ENCODE measurements at regions not wholly inside any gene's neighbourhood (a gene's known extent, or its start where the extent isn't known, plus 50 kb on each side); places are given as distances from the start of the nearest gene placed in this dataset.

DNA sequence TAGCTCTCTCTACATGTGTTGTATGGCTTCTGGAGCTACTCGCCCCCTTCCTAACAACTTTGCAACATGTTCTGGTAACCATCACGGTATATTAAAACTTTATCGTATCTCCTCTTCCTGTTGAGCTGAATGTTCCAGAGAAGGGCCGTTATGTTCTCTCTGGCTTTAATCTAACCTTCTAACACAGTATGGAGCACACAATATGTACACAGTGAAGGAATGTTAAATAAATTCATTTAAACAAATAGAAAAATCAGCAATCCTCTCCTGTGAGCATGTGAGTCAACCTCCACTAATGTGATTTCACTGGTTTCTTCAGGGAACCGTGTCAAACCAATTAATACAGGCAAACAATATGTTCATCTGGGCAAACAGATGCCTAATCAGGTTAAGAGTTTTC, 319.5 kb upstream of the OR4E1 start:
- DNase-seq (ENCODE audit: low read depth, low spot score) = no peak

- DNase-seq (ENCODE audit: low read depth, low spot score) = no peak
These were observed 317.5 kb upstream of the OR4E1 start for GRCh38 chr14:21991130-21991529.

- peak; percentile 2 for DNase-seq (ENCODE audit: low read depth, low spot score)
These were observed 316.5 kb upstream of the OR4E1 start for GRCh38 chr14:21990116-21990515.

DNA sequence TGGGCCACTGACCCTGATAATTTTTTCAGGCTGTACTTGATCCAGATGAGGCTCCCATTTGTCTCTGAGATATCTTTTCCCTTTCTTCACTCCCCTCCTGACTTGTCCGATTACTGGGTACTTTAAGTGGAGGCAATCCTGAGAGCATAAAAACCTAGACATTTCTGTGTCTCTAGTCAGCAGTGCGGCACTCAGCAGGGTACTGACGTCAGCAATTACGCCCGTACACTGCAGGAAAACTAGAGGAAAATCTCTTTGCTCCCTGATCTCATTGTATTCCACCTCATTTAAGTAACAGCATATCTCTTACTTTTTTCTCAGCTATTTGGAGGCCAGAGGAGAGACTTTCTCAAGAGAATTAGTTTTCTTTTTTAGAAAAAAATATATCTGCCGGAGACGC, 315.5 kb upstream of the OR4E1 start:
- DNase-seq (ENCODE audit: low read depth, low spot score) = no peak

DNA sequence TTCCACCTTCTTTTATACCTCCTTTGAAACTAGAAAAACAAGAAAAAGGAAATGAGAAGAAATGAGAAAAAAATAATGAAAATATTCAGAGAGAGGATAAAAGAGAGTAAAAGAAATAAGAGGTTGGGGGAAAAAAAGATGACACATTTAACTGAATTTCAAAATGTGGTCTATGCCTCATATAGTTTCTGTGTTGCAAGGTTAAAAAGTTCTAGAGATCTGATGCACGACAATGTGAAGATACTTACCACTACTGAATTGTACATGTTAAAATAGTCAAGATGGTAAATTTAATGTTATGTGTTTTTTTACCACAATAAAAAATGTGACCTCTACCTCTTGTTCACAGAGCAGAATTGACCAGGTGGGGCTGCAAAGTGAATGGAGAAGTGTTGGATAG, 314.8 kb upstream of the OR4E1 start:
- no peak for DNase-seq (ENCODE audit: low read depth, low spot score)

DNA sequence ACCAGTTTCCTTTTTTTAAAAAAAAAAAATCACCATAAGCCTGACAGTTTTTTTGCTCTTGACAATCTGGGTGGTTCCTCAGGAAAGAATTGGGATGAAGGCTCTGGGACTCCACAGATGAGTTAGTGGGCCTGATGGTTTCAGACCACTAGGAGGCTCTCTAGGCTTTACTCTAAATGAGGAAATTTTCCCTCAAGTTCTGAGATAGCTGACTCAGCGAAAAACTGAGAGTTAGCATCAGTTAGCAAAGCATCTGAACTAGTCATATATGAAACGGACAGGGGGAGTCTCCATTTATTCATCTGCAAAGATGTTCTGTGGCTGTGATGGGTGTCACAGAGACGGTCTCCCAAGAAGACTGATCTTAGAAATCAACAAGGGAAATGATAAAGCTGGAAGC, 314.3 kb upstream of the OR4E1 start:
- peak; percentile 4 for DNase-seq (ENCODE audit: low read depth, low spot score)

- no peak for DNase-seq (ENCODE audit: low read depth, low spot score)
These were observed 311.5 kb upstream of the OR4E1 start for GRCh38 chr14:21985081-21985480.

- no peak for DNase-seq (ENCODE audit: low read depth, low spot score)
These were observed 305.3 kb upstream of the OR4E1 start for GRCh38 chr14:21978999-21979314.

DNA sequence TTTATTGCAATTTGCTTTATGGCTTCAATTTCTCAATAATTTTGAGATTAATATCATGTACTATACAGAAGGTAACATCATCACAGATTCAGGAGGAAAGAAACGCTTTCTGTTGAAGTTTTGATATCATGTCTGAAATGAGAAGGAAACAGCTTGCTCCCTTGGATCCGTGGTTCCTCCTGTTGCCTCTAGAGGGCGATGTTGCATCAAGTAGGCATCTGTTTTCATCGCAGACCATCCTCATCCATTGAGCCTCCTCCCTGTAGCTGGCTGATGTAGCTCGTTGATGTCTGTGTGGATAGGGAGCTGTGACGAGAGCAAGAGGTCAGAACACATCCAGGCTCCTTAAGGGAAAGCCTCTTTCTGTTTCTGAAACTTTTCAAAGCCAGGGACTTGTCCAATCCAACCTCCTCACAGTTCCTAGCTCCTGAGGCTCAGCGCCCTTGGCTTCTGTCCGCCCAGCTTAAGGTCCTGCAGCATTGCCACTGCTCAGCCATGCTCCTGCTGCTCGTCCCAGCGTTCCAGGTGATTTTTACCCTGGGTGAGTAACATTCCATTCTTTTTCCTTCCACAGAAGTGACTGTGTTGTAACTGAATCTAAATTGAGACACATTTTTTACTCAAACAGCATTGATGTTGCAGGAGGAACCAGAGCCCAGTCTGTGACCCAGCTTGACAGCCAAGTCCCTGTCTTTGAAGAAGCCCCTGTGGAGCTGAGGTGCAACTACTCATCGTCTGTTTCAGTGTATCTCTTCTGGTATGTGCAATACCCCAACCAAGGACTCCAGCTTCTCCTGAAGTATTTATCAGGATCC, 304.8 kb upstream of the OR4E1 start:
- peak; percentile 9 for DNase-seq (ENCODE audit: low read depth, low spot score)

- DNase-seq (ENCODE audit: low read depth, low spot score) = no peak
These were observed 301.1 kb upstream of the OR4E1 start for GRCh38 chr14:21974741-21975140.

DNA sequence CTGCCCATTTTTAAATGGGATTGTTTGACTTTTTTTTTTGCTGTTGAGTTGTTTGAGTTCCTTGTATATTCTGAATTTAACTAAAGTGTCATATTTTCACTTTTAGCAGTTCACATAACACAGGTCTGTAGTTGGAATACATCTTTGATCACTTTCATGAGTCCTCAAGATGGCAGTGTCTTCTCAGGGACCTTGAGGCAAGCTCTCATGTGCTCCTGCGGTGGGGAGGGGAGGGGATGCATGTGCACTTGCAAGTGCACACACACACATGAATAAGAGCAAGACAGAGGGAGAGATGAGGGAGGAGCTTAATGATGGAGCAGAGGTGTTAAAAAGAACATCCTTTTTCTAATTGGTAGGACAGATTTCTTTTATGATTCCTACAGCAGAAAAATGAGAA, 291.4 kb upstream of the OR4E1 start:
- no peak for DNase-seq (ENCODE audit: low read depth, low spot score)

- DNase-seq (ENCODE audit: low read depth, low spot score) = no peak
These were observed 290.6 kb upstream of the OR4E1 start for GRCh38 chr14:21964180-21964579.

GRCh38 chr14:21960636-21961035, 287.0 kb upstream of the OR4E1 start:
- DNase-seq (ENCODE audit: low read depth, low spot score) = no peak

DNA sequence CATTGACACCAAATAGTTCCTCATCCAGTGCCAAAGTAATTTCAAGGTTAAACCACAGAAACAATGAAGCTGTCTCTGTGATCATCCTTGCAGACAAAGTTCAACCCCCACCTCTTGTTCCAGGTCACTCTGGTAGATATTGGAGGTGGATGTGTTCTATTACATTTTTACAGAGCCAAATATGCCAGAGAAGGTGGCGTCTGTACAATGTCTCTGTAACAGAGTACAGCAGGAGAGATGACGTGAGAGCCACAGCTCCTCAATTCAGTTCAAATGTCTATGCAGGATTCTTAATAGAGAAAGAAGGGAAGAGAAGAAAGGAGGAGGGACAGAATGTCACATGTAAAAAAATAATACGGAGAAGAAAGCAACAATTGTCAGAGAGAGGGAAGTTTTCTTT, 268.3 kb upstream of the OR4E1 start:
- no peak for DNase-seq (ENCODE audit: low read depth, low spot score)

GRCh38 chr14:21940887-21941856, 267.6 kb upstream of the OR4E1 start:
- DNase-seq (ENCODE audit: low read depth, low spot score) = peak; percentile 2

- DNase-seq (ENCODE audit: low read depth, low spot score) = no peak
These were observed 266.2 kb upstream of the OR4E1 start for GRCh38 chr14:21939836-21940235.

- no peak for DNase-seq (ENCODE audit: low read depth, low spot score)
These were observed 264.4 kb upstream of the OR4E1 start for GRCh38 chr14:21937996-21938395.

DNA sequence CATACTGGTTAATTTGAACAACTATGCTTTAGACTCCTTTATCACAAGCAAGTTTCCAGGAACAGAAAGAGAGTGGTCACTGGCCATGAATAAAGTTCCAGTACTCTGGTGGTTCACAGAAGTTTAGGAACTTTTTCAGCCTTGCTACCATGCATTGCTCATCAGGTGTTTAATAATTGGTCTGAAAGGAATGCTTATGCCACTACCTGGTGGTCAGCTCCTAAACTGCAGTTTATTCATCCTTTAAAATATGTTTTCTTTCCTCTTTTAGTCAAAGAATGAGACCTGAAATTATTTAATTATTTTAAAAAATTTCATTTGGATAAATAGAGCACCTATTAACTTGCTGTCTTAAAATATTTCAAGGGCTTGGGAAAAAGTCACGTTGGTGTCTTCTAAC, 260.1 kb upstream of the OR4E1 start:
- no peak for DNase-seq (ENCODE audit: low read depth, low spot score)

DNA sequence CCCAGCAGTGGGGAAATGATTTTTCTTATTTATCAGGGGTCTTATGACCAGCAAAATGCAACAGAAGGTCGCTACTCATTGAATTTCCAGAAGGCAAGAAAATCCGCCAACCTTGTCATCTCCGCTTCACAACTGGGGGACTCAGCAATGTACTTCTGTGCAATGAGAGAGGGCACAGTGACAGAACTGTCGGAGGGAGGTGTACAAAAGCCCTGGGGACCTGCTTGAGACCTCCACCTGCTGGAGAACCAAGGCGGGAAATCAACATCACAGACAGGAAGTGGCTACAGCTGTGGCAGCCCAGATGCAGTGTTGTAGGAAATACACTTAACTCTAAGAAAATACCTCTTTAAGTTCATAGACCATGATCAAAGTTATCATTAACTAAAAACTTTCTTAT, 250.9 kb upstream of the OR4E1 start:
- DNase-seq (ENCODE audit: low read depth, low spot score) = no peak

- no peak for DNase-seq (ENCODE audit: low read depth, low spot score)
These were observed 250.2 kb upstream of the OR4E1 start for GRCh38 chr14:21923820-21924219.

DNA sequence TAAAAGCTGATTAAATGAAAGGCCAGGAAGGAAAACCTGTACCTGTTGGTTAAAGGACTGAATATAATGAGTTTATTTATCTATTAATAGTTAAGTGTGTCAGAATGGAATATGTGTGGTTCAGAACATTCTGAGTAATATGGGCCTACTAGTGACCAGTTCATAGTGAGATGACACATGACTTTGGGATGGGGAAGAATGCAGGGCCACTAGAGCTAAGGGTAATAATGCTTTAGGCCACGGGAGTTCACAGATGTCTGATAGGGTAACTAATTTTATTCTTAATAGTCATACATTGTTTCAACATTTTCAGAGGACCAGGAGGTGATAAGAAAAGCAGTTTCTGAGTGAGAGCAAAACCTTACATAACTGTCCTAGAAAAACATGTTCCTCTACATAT, 247.8 kb upstream of the OR4E1 start:
- DNase-seq (ENCODE audit: low read depth, low spot score) = no peak

DNA sequence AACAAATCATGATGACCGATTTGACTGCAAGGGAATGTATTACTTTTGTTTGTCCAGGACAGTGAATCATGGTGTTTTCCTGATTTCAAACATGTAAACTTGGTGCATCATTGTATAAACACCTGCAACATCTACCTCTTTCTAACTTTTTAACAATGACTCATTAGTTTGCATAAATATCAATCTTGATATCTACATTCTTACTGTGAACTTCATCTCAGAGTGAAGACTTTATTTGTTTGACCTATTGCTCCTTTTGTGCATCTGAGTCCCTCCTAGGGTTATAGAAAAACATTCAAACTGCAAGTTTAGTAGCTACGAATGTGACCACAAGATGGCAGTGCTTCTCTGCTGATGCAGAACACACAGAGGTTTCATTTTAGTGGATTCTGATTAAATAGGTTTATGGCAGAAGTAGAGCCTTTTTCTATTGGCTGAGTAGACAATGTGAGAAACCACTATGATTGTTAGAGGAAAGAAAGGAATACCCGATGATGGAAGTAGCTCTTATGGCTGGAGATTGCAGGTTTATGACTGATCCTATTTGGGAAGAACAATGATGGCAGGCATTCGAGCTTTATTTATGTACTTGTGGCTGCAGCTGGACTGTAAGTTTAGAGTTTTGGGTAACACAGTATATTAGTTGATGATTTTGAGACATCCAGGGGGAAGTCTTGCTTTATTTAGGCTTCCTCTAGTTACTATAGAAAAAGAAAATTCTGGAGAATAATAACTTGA, 244.2 kb upstream of the OR4E1 start:
- peak; percentile 53 for DNase-seq (ENCODE audit: low read depth, low spot score)
